ENCODE measurements at regions not wholly inside any gene's neighbourhood (a gene's known extent, or its start where the extent isn't known, plus 50 kb on each side); places are given as distances from the start of the nearest gene placed in this dataset.

- no peak for DNase-seq (ENCODE audit: low spot score)
These were observed 676.9 kb upstream of the ADGRL4 start for GRCh38 chr1:79683420-79683819.

GRCh38 chr1:79682478-79682877 lies 675.9 kb upstream of the ADGRL4 start:
- no peak for DNase-seq (ENCODE audit: low spot score)

- no peak for DNase-seq (ENCODE audit: low spot score)
These were observed 674.9 kb upstream of the ADGRL4 start for GRCh38 chr1:79681382-79681781.

- no peak for DNase-seq (ENCODE audit: low spot score)
These were observed 673.4 kb upstream of the ADGRL4 start for GRCh38 chr1:79679916-79680315.

GRCh38 chr1:79667848-79668696 lies 661.5 kb upstream of the ADGRL4 start:
- no peak for DNase-seq (ENCODE audit: low spot score)

GRCh38 chr1:79667166-79667565 lies 660.6 kb upstream of the ADGRL4 start:
- DNase-seq (ENCODE audit: low spot score), result no peak

- no peak for DNase-seq (ENCODE audit: low spot score)
These were observed 657.4 kb upstream of the ADGRL4 start for GRCh38 chr1:79663916-79664315.

- DNase-seq (ENCODE audit: low spot score), result no peak
These were observed 656.1 kb upstream of the ADGRL4 start for GRCh38 chr1:79662596-79662995.

- no peak for DNase-seq (ENCODE audit: low spot score)
These were observed 653.6 kb upstream of the ADGRL4 start for GRCh38 chr1:79660129-79660528.

- no peak for DNase-seq (ENCODE audit: low spot score)
These were observed 651.6 kb upstream of the ADGRL4 start for GRCh38 chr1:79657951-79658658.

- no peak for DNase-seq (ENCODE audit: low spot score)
These were observed 649.3 kb upstream of the ADGRL4 start for GRCh38 chr1:79655876-79656275.

- no peak for DNase-seq (ENCODE audit: low spot score)
These were observed 645.9 kb upstream of the ADGRL4 start for GRCh38 chr1:79652426-79652825.

- no peak for DNase-seq (ENCODE audit: low spot score)
These were observed 641.6 kb upstream of the ADGRL4 start for GRCh38 chr1:79648126-79648525.

- DNase-seq (ENCODE audit: low spot score), result no peak
These were observed 640.4 kb upstream of the ADGRL4 start for GRCh38 chr1:79646880-79647279.

GRCh38 chr1:79638382-79638781 lies 631.9 kb upstream of the ADGRL4 start:
- DNase-seq (ENCODE audit: low spot score), result no peak

GRCh38 chr1:79633456-79633855 lies 626.9 kb upstream of the ADGRL4 start:
- no peak for DNase-seq (ENCODE audit: low spot score)

GRCh38 chr1:79629414-79629813 lies 622.9 kb upstream of the ADGRL4 start:
- DNase-seq (ENCODE audit: low spot score), result no peak

GRCh38 chr1:79617777-79618176 lies 611.2 kb upstream of the ADGRL4 start:
- no peak for DNase-seq (ENCODE audit: low spot score)

- DNase-seq (ENCODE audit: low spot score), result no peak
These were observed 608.2 kb upstream of the ADGRL4 start for GRCh38 chr1:79614762-79615161.

GRCh38 chr1:79614106-79614505 lies 607.6 kb upstream of the ADGRL4 start:
- no peak for DNase-seq (ENCODE audit: low spot score)

GRCh38 chr1:79613046-79613445 lies 606.5 kb upstream of the ADGRL4 start:
- DNase-seq (ENCODE audit: low spot score), result no peak

- no peak for DNase-seq (ENCODE audit: low spot score)
These were observed 598.1 kb upstream of the ADGRL4 start for GRCh38 chr1:79604490-79605198.

GRCh38 chr1:79603843-79604242 lies 597.3 kb upstream of the ADGRL4 start:
- DNase-seq (ENCODE audit: low spot score), result no peak
